Endothelial cell of umbilical vein (primary cell): ENCODE measurements at regions not wholly inside any gene's neighbourhood (a gene's known extent, or its start where the extent isn't known, plus 50 kb on each side); places are given as distances from the start of the nearest gene placed in this dataset.

Source experiments
- CTCF ChIP-seq, 2 donors: IDR thresholded peaks; 1 replicate in 1 of 2; 2 replicates in 1 of 2; pipeline ENCODE4 v1.5.1; 2011; ENCODE audit warnings: low read length in 2 of 2, mild to moderate bottlenecking in 2 of 2, moderate library complexity in 2 of 2, control low read depth in 1 of 2, inconsistent platforms in 1 of 2, low read depth in 1 of 2; ENCODE audit not compliant: insufficient read depth in 1 of 2; ENCODE audit errors: extremely low read depth in 1 of 2
- MAX ChIP-seq: IDR thresholded peaks from 2 replicates; pipeline ENCODE4 v1.6.1; 2011; ENCODE audit not compliant: insufficient read depth, insufficient read length
- MYC ChIP-seq: IDR thresholded peaks from one replicate; pipeline ENCODE4 v1.6.1; 2011; ENCODE audit warnings: mild to moderate bottlenecking, low read depth, low read length
- POLR2A ChIP-seq: IDR thresholded peaks from 2 replicates; pipeline ENCODE4 v1.6.1; 2012; ENCODE audit warnings: low read depth, mild to moderate bottlenecking, control low read depth, low read length
- POLR2AphosphoS5 ChIP-seq: IDR thresholded peaks from 2 replicates; pipeline ENCODE4 v1.6.1; 2012; ENCODE audit warnings: low read depth, mild to moderate bottlenecking, control low read depth, low read length, moderate library complexity; ENCODE audit not compliant: insufficient read depth

- TF ChIP-seq POLR2A (no peak), CTCF (IDR thresholded peaks at IDR 0.05; ENCODE audit: extremely low read depth in 1 of 2, insufficient read depth in 1 of 2, low read depth in 1 of 2, low read length in 2 of 2) (no peak), MYC (no peak), POLR2AphosphoS5 (no peak), MAX (no peak)
These were observed 193.7 kb upstream of the MME start for GRCh38 chr3:154886437-154886836.
